H1 (cell line): ENCODE measurements at regions not wholly inside any gene's neighbourhood (a gene's known extent, or its start where the extent isn't known, plus 50 kb on each side); places are given as distances from the start of the nearest gene placed in this dataset.

Experiments
- SAP30 ChIP-seq: fragments of 300-600 bp; sonication (generic); IDR thresholded peaks from 2 replicates; pipeline ENCODE4 v1.7.1; 2012; ENCODE audit warnings: low read length, moderate library complexity, mild to moderate bottlenecking, inconsistent platforms; ENCODE audit not compliant: insufficient read depth, insufficient replicate concordance
- SIRT6 ChIP-seq: IDR thresholded peaks from one replicate; pipeline ENCODE4 v1.7.1; 2012; ENCODE audit warnings: low read length, inconsistent platforms
- SP2 ChIP-seq: IDR thresholded peaks from 2 replicates; pipeline ENCODE4 v1.6.1; 2012; ENCODE audit warnings: mild to moderate bottlenecking, low read length, inconsistent platforms
- TAF7 ChIP-seq: optimal IDR thresholded peaks from 2 replicates; pipeline ENCODE3; 2011; ENCODE audit warnings: low read depth, mild to moderate bottlenecking, inconsistent platforms, low read length, moderate library complexity, borderline replicate concordance

- no peak for TF ChIP-seq SAP30
- no peak for TF ChIP-seq TAF7
- no peak for TF ChIP-seq SP2
- no peak for TF ChIP-seq SIRT6
Measured at GRCh38 chr21:16956824-16957223, 556.0 kb upstream of the CXADR start (continued).
